Medulla oblongata (tissue), 1 donor: ENCODE measurements at regions not wholly inside any gene's neighbourhood (a gene's known extent, or its start where the extent isn't known, plus 50 kb on each side); places are given as distances from the start of the nearest gene placed in this dataset.

ENCODE experiments used
- DNase-seq: peaks from one replicate; pipeline ENCODE4 v3.0.0-alpha.2; 2015; ENCODE audit errors: extremely low spot score

GRCh38 chr2:120587997-120588336 is 147.7 kb upstream of the GLI2 start:
- DNase-seq: no peak

DNA sequence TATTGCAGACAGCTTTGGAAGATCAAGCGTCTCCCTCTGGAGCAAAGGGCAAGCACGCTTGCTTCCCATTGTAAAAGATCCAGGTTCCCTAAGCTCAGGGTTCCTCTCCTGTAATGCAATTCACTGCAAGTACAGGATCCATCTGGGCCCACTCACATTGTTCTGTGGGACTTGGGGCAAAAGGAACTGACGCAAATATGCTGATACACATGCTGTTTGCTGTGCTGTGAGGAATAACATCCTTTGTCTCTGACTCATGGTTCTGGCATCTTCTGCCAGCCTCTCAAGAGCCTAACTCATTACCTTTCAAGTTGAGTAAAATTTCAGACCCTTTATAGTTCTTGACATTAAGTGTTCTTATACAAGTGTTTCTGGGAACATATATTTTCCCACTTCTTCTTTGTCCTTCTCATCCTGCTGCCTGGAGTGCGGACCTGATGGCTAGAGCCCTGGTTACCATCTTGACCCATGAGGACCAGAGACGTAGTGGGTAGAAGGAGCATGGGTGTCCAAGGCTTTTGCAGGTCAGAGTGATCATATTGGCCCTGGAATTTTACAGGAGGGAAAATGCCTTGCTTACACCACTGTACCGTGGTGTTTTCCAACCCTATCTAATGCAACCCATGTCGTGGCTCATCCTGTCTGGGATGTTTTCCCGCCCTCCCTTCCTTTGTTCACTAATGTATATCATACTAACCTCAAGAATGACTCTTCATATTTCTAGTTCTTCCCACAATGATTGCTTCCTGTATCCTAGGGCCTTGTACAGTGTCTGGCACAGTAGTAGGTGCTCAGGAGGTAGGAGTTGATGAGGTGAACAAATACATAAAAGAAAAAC is 145.7 kb upstream of the GLI2 start:
- DNase-seq: no peak

DNA sequence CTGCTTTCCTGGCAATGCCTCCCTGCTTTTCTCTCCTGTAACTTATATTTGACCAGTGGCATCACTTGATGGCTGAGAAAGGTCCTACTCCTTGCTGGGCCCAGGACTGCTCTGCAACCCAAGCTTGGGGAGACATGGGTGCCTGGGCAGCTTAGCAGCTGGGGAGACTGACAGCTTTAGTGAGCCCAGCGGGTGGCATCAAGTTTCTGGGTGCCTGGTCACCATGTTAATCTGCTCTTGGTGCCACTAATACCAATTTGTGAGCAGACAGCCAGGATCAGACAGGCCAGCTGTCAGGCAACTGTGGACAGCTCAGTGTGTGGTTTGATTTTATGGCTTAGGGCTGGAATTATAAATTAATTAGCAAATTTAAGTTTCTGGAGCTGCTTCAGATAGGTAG is 144.8 kb upstream of the GLI2 start:
- DNase-seq: no peak

DNA sequence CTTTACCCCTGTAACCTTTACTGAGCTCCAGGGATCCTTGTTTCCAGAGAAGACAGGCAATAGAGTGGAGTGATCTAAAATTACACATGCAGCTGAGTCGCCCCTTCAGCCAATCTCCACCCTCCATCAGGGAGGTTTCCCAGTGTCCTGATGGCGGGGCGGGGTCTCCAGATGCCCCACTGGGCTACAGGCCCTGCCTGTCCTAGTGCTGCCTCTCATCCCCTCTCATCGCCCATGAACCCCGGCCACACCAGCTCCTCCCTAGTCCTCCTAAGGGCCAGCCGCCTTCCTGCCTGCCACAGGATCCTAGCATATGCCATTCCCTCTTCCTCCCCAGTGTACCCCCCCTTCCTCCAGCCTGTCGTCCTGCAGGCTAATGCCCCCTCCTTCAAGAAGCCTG is 144.1 kb upstream of the GLI2 start:
- DNase-seq: no peak

- DNase-seq: no peak
Observed at GRCh38 chr2:120592084-120592483, 143.6 kb upstream of the GLI2 start.

DNA sequence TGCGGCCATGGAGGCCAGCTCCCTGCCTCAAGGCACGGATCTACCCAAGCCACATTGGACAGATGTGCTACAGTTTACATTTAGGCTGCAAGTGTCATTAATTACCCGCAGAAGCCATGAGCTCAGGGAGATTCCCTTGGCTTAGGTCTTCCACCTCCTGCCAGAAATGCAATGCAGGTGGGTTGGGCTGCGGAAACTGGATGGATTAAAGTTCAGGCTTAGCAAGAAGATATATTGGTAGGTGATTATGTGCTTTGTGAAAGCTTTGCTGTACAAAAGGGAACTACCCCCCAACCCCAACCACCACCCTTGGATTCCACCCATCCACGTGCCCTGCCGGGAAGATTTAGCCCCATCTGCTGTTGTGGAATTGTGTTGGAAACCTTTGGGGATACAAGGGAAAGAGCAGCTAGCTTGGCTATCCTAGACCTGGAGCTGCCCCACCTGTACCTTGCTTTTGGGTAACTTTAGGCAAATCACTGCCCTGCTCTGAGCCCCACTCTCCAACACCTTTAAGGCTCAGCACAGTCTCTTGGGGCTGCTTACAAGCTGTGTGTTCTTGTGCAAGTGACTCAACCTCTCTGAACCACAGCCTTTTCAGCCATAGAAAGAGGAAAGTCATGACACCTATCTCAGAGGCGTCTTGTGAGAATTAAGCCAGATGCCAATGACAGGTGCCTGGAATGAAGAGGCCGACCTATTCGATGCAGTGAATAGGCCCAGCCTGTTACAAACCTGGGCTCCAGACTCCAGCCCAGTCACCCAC is 141.6 kb upstream of the GLI2 start:
- DNase-seq: no peak

DNA sequence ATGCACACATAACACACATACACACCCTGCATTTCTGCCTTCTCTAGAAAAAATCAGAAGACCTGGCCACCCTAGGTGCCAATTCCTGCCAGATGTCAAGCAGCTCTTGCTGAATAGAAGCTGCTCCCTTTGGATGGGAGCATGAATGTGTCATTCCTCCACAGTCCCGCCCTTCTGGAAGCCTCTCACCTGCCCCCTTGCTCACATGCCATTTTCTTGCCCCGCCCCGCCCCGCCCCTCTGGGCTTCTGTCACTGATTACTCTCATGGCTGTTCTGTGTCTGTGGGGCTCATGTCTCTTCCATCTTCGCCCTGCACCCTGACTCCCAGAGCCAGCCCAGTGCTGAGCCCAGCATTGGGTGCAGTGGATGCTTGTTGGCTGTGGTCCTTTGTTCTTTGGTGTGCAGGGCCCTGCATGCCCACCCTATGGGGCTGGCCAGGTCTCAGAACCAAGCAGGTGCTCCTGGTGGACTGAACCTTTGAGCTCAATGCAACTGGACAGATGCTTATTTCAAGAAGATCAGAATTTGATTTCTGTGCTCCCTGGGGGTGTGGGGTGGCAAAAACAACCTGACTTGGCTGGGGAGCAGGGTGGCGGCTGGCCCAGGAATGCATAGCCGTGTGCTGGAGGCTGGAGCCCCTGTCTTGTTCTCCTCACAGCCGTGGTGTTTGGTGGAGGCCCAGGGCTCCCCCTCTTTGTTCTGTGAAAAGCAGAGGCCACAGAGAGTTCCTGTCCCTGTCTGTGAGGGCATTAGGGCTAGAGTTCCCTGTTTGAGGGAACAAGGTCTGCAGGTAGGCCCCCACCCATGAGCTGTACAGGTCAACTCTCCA is 140.6 kb upstream of the GLI2 start:
- DNase-seq: no peak

DNA sequence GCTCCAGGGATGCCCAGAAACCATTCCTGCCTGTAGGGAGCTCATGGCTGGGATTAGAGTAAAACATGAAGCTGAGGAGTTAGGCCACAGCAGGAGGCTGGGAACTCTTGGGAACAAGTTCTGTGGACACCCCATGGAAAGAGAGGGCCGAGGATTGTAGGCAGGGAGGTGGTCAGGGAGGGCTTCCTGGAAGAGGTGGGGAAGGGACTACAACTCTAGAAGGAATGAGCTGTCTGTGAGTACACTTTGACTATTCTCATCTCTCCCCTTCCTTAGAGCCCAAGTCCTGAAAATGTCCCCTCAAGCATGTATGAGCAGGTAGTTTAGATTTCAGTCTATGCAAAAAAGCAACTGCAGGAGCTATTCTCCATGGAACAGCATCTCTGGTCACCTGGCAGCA is 139.9 kb upstream of the GLI2 start:
- no peak for DNase-seq

DNA sequence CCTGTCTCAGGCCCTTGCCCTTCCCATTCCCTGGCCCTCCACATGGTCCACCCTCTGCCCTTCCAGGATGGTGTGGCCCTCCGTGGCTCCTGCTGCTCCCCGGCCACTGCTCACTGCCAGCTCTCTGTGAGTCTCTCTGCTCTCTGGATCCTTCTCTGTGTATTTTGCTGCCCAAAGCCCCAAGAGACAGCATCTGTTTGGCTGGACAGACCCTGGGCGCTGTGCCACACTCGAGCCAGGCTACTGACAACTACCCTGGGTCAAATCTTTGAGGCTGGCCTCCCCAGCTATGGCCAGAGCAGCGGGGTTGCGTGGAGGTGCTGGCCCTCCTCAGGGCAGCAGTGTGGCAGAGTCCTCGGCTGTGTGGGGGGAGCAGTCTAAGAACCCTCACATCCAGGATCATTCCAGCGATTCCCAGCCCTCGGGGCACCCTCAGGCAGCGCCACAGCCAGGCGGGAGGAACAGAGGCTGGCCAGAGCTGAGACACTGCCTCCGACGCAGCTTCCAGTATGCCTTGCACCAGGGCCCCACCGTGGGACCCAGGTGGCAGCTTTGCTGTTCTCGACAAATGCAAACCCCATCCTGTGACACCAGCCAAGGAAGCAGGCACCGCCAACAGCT is 139.4 kb upstream of the GLI2 start:
- DNase-seq: peak; percentile 74

DNA sequence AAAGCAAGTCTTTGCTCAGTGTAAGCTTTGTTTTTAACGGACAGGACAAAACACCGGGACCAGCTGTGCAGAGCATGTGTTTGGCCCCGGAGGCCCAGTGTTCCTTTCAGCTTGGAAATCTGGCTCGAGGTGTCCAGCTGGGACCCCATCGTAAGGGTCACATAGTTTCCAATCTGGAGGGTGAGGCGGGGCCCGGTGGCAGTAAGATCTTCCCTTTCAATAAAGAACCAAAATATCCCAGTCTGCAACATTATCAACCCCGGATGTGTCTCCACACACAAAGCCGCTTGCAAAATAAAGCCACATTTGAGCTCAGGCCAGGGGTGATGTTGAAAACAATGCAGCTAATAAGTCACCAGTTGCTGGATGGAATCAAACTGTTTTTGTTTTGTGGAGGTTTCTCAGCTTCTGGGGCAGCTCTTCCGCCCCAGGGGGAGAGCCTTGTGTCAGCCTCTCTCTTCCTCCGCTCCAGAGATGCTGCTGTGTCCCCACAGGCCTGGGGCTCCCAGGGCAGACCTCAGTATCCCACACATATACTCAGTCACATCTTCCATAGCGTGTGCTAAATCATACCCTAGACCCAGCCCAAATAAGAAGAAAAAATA is 138.6 kb upstream of the GLI2 start:
- DNase-seq: peak; percentile 79

DNA sequence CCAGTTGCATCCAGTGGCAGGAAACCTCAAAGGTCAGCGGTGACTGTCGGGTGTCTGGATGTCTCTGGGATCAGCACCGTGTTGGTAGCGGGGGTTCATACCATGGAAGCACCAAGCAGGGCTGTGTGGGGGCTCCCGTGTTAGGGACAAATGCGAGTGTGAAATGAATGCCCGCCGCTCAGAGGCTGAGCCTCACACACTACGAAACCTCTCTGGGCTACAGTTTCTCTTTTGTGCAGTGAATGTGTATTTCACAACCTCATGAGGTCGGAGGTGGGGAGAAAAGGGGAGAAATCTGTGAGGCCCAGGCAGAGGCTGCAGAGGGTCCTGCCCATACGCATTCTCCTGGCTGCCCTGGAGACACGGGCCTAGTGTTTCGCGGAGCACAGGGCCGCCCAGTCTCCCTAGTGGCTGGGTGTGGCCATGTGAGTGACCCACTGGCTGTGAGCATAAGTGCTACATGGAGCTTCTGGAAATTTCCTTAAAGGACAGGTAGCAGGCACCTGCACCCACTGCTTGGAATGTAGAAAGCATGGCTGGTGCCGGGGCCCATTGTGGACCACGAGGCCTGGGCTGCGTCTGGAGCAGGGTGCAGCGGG is 138.0 kb upstream of the GLI2 start:
- DNase-seq: no peak

- no peak for DNase-seq
Observed at GRCh38 chr2:120598416-120598815, 137.3 kb upstream of the GLI2 start.

DNA sequence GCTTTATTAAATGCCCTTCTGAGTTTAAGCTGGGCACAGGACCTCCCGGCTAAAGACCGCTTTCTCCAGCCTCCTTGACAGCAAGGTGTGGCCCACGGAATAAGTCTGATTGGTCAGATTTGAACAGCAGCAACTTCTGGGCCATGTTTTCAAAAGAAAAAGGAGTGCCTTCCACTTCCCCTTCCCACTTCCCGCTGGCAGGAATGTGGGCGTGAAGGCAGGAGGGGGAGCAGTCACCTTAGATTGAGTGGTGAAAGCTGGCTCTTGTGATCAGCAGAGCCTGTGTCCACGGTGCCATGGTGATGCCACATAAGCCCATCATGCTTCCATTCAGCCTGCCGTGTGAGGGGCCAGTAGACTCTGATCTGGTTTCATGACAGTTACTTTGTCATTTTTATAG is 136.6 kb upstream of the GLI2 start:
- DNase-seq: no peak

DNA sequence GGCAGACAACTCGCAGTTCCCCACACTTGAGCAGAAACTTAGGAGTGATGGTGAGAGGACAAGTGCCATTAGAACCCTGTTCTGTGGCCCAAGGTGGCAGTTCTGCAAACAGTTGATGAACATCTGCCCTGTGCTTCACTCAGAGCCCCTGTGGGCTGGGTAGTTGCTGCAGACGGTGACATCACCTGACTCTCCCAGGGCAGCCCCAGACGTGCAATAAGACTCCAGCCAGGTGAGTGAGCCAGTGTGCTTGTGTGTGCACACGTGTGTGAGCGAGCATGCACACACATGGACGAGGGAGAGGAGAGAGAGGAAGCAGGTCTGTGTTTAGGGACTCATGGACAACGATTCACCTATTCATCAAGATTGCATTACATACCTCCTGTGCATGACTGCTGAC is 136.0 kb upstream of the GLI2 start:
- no peak for DNase-seq

- no peak for DNase-seq
Observed at GRCh38 chr2:120600335-120600734, 135.3 kb upstream of the GLI2 start.

GRCh38 chr2:120600786-120601185 is 134.9 kb upstream of the GLI2 start:
- DNase-seq: no peak

DNA sequence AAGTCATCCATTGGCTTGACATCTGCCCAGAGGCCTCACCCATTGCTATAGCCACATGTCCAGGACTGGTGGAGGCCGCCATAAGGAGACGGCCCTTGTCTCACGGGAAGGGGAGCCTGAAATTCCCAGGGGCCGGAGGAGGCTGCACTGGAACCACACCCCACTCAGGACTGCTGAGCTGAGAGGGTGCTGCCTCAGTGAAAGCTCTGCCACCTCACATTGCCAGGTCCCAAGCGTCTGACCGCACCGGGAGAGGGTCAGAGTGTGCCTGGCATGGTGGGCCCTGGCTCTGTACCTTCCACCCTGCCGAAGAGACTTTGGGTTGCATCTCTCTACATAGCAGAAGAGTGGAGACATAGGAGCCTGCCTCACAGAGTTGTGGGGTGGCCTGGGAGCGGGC is 134.1 kb upstream of the GLI2 start:
- no peak for DNase-seq

GRCh38 chr2:120602251-120602650 is 133.4 kb upstream of the GLI2 start:
- no peak for DNase-seq

- DNase-seq: no peak
Observed at GRCh38 chr2:120604767-120605166, 130.9 kb upstream of the GLI2 start.

- DNase-seq: no peak
Observed at GRCh38 chr2:120605231-120605935, 130.3 kb upstream of the GLI2 start.

- no peak for DNase-seq
Observed at GRCh38 chr2:120606280-120606679, 129.4 kb upstream of the GLI2 start.
